H1 (cell line): ENCODE measurements at regions not wholly inside any gene's neighbourhood (a gene's known extent, or its start where the extent isn't known, plus 50 kb on each side); places are given as distances from the start of the nearest gene placed in this dataset.

Source experiments
- CTCF ChIA-PET: fragments of 300-600 bp; sonication (Branson Sonifier 250); formaldehyde crosslinking; loops from one replicate; lab custom pipeline; 2021; ENCODE audit not compliant: partially characterized antibody; lab: Charles Lee
- POLR2A ChIA-PET: fragments of 300-600 bp; sonication (Branson Sonifier 250); formaldehyde crosslinking; loops from one replicate; lab custom pipeline; 2021; ENCODE audit warnings: inconsistent platforms; ENCODE audit not compliant: partially characterized antibody; lab: Charles Lee
- DNase-seq, 2 experiments: peaks; one replicate each; pipeline versions ENCODE4 v3.0.0 to v3.0.0-alpha.2; 2010 to 2022; ENCODE audit warnings: low spot score in 2 of 2, low read depth in 1 of 2, mixed read lengths in 1 of 2
- FAIRE-seq: peaks from 2 replicates; lab custom pipeline; 2011; peaks lifted over from hg19 to GRCh38; lab: Jason Lieb, UNC
- H2AFZ ChIP-seq: 2 replicates; pipeline ENCODE4 v1.8.1; 2012; ENCODE audit warnings: low read length, inconsistent platforms
- H2AK5ac ChIP-seq: 2 replicates; pipeline ENCODE4 v1.6.1; 2013; ENCODE audit warnings: low read depth, low read length
- H2BK120ac ChIP-seq: replicated peaks from 2 replicates; pipeline ENCODE3; 2013; ENCODE audit warnings: low read depth, low read length, inconsistent platforms
- H2BK12ac ChIP-seq: 2 replicates; pipeline ENCODE4 v1.6.1; 2013; ENCODE audit warnings: low read depth, low read length
- H2BK15ac ChIP-seq: 2 replicates; pipeline ENCODE4 v1.6.1; 2013; ENCODE audit warnings: low read length
- H2BK20ac ChIP-seq: 2 replicates; pipeline ENCODE4 v1.6.1; 2013; ENCODE audit warnings: low read length
- H2BK5ac ChIP-seq: 2 replicates; pipeline ENCODE4 v1.6.1; 2013; ENCODE audit warnings: low read depth, low read length
- H3K14ac ChIP-seq: 2 replicates; pipeline ENCODE4 v1.6.1; 2013; ENCODE audit warnings: inconsistent platforms; ENCODE audit not compliant: insufficient read length
- H3K18ac ChIP-seq: 2 replicates; pipeline ENCODE4 v1.6.1; 2013; ENCODE audit warnings: low read length; ENCODE audit errors: extremely low read depth
- H3K23ac ChIP-seq: 2 replicates; pipeline ENCODE4 v1.6.1; 2013; ENCODE audit warnings: inconsistent platforms; ENCODE audit not compliant: insufficient read length
- H3K23me2 ChIP-seq: 2 replicates; pipeline ENCODE4 v1.6.1; 2013; ENCODE audit warnings: low read depth, low read length
- H3K27ac ChIP-seq: 2 replicates; pipeline ENCODE4 v1.6.1; 2011; ENCODE audit warnings: low read depth, low read length, inconsistent platforms
- H3K27me3 ChIP-seq, 4 experiments: replicated peaks in 1 of 4; 1 replicate in 1 of 4; 2 replicates in 3 of 4; pipeline versions ENCODE4 v1.6.1 to v1.8.1; 2011 to 2013; ENCODE audit warnings: low read length in 3 of 4, mild to moderate bottlenecking in 3 of 4, inconsistent platforms in 2 of 4, mixed read lengths in 2 of 4, moderate library complexity in 1 of 4; ENCODE audit not compliant: control insufficient read depth in 3 of 4, insufficient read depth in 3 of 4; ENCODE audit errors: extremely low read depth in 1 of 4
- H3K36me3 ChIP-seq, 4 experiments: 2 replicates each; pipeline versions ENCODE4 v1.6.1 to v1.8.1; 2011 to 2013; ENCODE audit warnings: mild to moderate bottlenecking in 4 of 4, low read length in 3 of 4, moderate library complexity in 2 of 4, control low read depth in 1 of 4, inconsistent platforms in 1 of 4; ENCODE audit not compliant: insufficient read depth in 4 of 4, control insufficient read depth in 2 of 4
- H3K4ac ChIP-seq: replicated peaks from 2 replicates; pipeline ENCODE3; 2013; ENCODE audit warnings: low read length, low read depth, mixed read lengths, inconsistent platforms; ENCODE audit not compliant: insufficient read length
- H3K4me1 ChIP-seq, 4 experiments: replicated peaks in 1 of 4; 1 replicate in 1 of 4; 2 replicates in 3 of 4; pipeline versions ENCODE4 v1.6.1 to v1.8.1; 2011 to 2013; ENCODE audit warnings: low read length in 3 of 4, inconsistent platforms in 2 of 4, mixed read lengths in 1 of 4; ENCODE audit not compliant: insufficient read depth in 4 of 4, control insufficient read depth in 3 of 4
- H3K4me2 ChIP-seq, 2 experiments: 2 replicates each; pipeline versions ENCODE4 v1.6.1 to v1.8.1; 2011 to 2013; ENCODE audit warnings: low read depth in 2 of 2, low read length in 2 of 2, control low read depth in 1 of 2, inconsistent platforms in 1 of 2, mild to moderate bottlenecking in 1 of 2; ENCODE audit not compliant: insufficient read depth in 1 of 2
- H3K4me3 ChIP-seq, 4 experiments: fragments of 200-600, 300-600 bp in 1 of 4; sonication (generic), shearing (Covaris generic), sonication (Bioruptor Twin) in 1 of 4; 2 replicates each; pipeline versions ENCODE4 v1.5.1 to v1.8.1; 2011 to 2016; ENCODE audit warnings: low read length in 4 of 4, low read depth in 3 of 4, control low read depth in 2 of 4, inconsistent platforms in 2 of 4, mild to moderate bottlenecking in 2 of 4, mixed read lengths in 1 of 4, moderate library complexity in 1 of 4; ENCODE audit not compliant: insufficient read depth in 2 of 4; ENCODE audit errors: extremely low read depth in 1 of 4
- H3K56ac ChIP-seq: replicated peaks from 2 replicates; pipeline ENCODE3; 2013; ENCODE audit warnings: low read depth, mild to moderate bottlenecking, mixed read lengths, low read length, inconsistent platforms; ENCODE audit not compliant: insufficient read length
- H3K79me1 ChIP-seq: 2 replicates; pipeline ENCODE4 v1.6.1; 2013; ENCODE audit warnings: low read depth, low read length, control low read depth
- H3K79me2 ChIP-seq, 2 experiments: 2 replicates each; pipeline versions ENCODE4 v1.6.1 to v1.8.1; 2012 to 2013; ENCODE audit warnings: low read length in 2 of 2, mild to moderate bottlenecking in 2 of 2, inconsistent platforms in 1 of 2; ENCODE audit not compliant: insufficient read depth in 2 of 2, control insufficient read depth in 1 of 2
- H3K9ac ChIP-seq, 4 experiments: replicated peaks in 1 of 4; 1 replicate in 1 of 4; 2 replicates in 3 of 4; pipeline versions ENCODE4 v1.6.1 to v1.8.1; 2011 to 2013; ENCODE audit warnings: low read depth in 3 of 4, low read length in 3 of 4, control low read depth in 2 of 4, mild to moderate bottlenecking in 2 of 4, moderate library complexity in 2 of 4, inconsistent platforms in 1 of 4; ENCODE audit errors: extremely low read depth in 1 of 4
- H3K9me3 ChIP-seq, 2 experiments: 2 replicates each; pipeline versions ENCODE4 v1.6.1 to v1.8.1; 2012 to 2013; ENCODE audit warnings: mild to moderate bottlenecking in 2 of 2, moderate library complexity in 2 of 2, control low read depth in 1 of 2, inconsistent platforms in 1 of 2, low read depth in 1 of 2, low read length in 1 of 2, mixed read lengths in 1 of 2; ENCODE audit not compliant: insufficient read depth in 2 of 2
- H4K20me1 ChIP-seq, 2 experiments: replicated peaks in 1 of 2; 2 replicates each; pipeline versions ENCODE3 to v1.8.1; 2011 to 2013; ENCODE audit warnings: inconsistent platforms in 2 of 2, low read length in 2 of 2, mild to moderate bottlenecking in 1 of 2; ENCODE audit not compliant: insufficient read depth in 2 of 2, control insufficient read depth in 1 of 2
- H4K5ac ChIP-seq: 2 replicates; pipeline ENCODE4 v1.6.1; 2013; ENCODE audit warnings: low read length, low read depth, mixed read lengths, inconsistent platforms; ENCODE audit not compliant: insufficient read length
- H4K8ac ChIP-seq: 2 replicates; pipeline ENCODE4 v1.8.0; 2013; ENCODE audit warnings: mild to moderate bottlenecking, moderate library complexity, low read length, inconsistent platforms; ENCODE audit not compliant: insufficient read depth; ENCODE audit errors: extremely low read depth
- H4K91ac ChIP-seq: replicated peaks from 2 replicates; pipeline ENCODE3; 2013; ENCODE audit warnings: low read length, mixed read lengths, inconsistent platforms; ENCODE audit not compliant: insufficient read length
- ATF2 ChIP-seq: IDR thresholded peaks from 2 replicates; pipeline ENCODE4 v1.6.1; 2012; ENCODE audit warnings: low read length, inconsistent platforms
- BACH1 ChIP-seq: IDR thresholded peaks from 2 replicates; pipeline ENCODE4 v1.6.1; 2012; ENCODE audit warnings: low read length, improper control_type of control experiment
- BCL11A ChIP-seq, 2 experiments: IDR thresholded peaks; one replicate each; pipeline ENCODE4 v1.6.1; 2011; ENCODE audit warnings: low read depth in 2 of 2, low read length in 2 of 2, mild to moderate bottlenecking in 2 of 2
- CBX5 ChIP-seq: fragments of 300-800, 300-1000 bp; sonication (generic); IDR thresholded peaks from 2 replicates; pipeline ENCODE4 v1.7.1; 2016; ENCODE audit warnings: antibody characterized with exemption, low read length, low read depth
- CHD1 ChIP-seq: IDR thresholded peaks from 2 replicates; pipeline ENCODE4 v1.6.1; 2012; ENCODE audit warnings: low read depth, low read length, improper control_type of control experiment
- EZH2 ChIP-seq: fragments of 200-600 bp; sonication (generic); IDR thresholded peaks from 2 replicates; pipeline ENCODE4 v1.7.1; 2012; ENCODE audit warnings: low read depth, mild to moderate bottlenecking, moderate library complexity, low read length, inconsistent platforms; ENCODE audit not compliant: severe bottlenecking
- JUND ChIP-seq: IDR thresholded peaks from 2 replicates; pipeline ENCODE4 v1.6.1; 2011; ENCODE audit warnings: mild to moderate bottlenecking, improper control_type of control experiment, low read length
- KDM5A ChIP-seq: fragments of 200-600 bp; IDR thresholded peaks from 2 replicates; pipeline ENCODE4 v1.7.1; 2012; ENCODE audit warnings: mild to moderate bottlenecking, low read length, inconsistent platforms, mixed read lengths
- POLR2AphosphoS5 ChIP-seq: IDR thresholded peaks from 2 replicates; pipeline ENCODE4 v1.6.1; 2011; ENCODE audit warnings: low read depth, low read length
- SRF ChIP-seq: IDR thresholded peaks from 2 replicates; pipeline ENCODE4 v1.6.1; 2011; ENCODE audit warnings: mild to moderate bottlenecking, low read depth, low read length, moderate library complexity
- TAF1 ChIP-seq: IDR thresholded peaks from 2 replicates; pipeline ENCODE4 v1.6.1; 2011; ENCODE audit warnings: mild to moderate bottlenecking, low read depth, low read length
- USF2 ChIP-seq: IDR thresholded peaks from 2 replicates; pipeline ENCODE4 v1.6.1; 2011; ENCODE audit warnings: low read length, improper control_type of control experiment
- WGBS, 2 experiments: shearing (Covaris generic) in 1 of 2; methylation state at CpG; one replicate each; pipeline versions ENCODE4 v1.1.6 to v1.1.7; 2013 to 2015; ENCODE audit warnings: low lambda C conversion rate in 2 of 2, mixed read lengths in 2 of 2, inconsistent platforms in 1 of 2, low coverage in 1 of 2, missing lambda C conversion rate in 1 of 2; ENCODE audit not compliant: insufficient replicate concordance in 2 of 2, insufficient coverage in 1 of 2, insufficient read length in 1 of 2; ENCODE audit errors: extremely low coverage in 1 of 2, missing lambda C conversion rate in 1 of 2; 5-methylcytosine and 5-hydroxymethylcytosine counted together

- H3K23me2 ChIP-seq, result no peaks in the 10 kb centered on the region; the same call in 1 of the 2 replicates
- DNase-seq (no peak), FAIRE-seq (no peak)
- 75% methylated on average over 7 of the region's 7 CpGs; no CpG with 5 or more reads in 1 of the 2 experiments for WGBS, 2 experiments
- H3K9me3 ChIP-seq, result no peaks in the 10 kb centered on the region; a peak in 1 of 4 replicates
- H3K27ac ChIP-seq, result no peak overlapping the region
- no peak overlapping the region for H3K56ac ChIP-seq
- H3K4me2 ChIP-seq, result no peak overlapping the region
- H4K91ac ChIP-seq, result no peak overlapping the region
- ChIA-PET CTCF (interaction anchor here (1.3 kb wide), 1 partner anchor 9 kb away, joined by 3 read pairs; no protein-coding TSS in a partner anchor), POLR2A (interaction anchor here (1.9 kb wide), 1 partner anchor 16 kb away, joined by 4 read pairs; no protein-coding TSS in a partner anchor)
- H2BK12ac ChIP-seq, result no peak overlapping the region
- H3K27me3 ChIP-seq, result no peaks in the 10 kb centered on the region; a peak in 1 of 7 replicates
- no peak overlapping the region for H3K9ac ChIP-seq
- H2BK15ac ChIP-seq, result no peak overlapping the region
- H3K4me1 ChIP-seq, result no peaks in the 10 kb centered on the region
- H3K14ac ChIP-seq, result no peak overlapping the region
- no peak overlapping the region for H2AK5ac ChIP-seq
- peaks cover 0 to 12% (median 0%) of the 10 kb centered on the region in 4 experiments; a peak in 3 of 8 replicates for H3K36me3 ChIP-seq
- H2BK120ac ChIP-seq, result no peak overlapping the region
- H2AFZ ChIP-seq, result no peak overlapping the region
- H4K5ac ChIP-seq, result no peak overlapping the region
- no peak overlapping the region for H3K23ac ChIP-seq
- peak overlapping the region; percentile 35 for H4K8ac ChIP-seq
- H3K18ac ChIP-seq, result no peak overlapping the region
- no peak overlapping the region for H2BK20ac ChIP-seq
- no peak overlapping the region for H2BK5ac ChIP-seq
- no peaks in the 10 kb centered on the region for H3K79me1 ChIP-seq
- H3K4ac ChIP-seq, result no peak overlapping the region
- no peaks in the 10 kb centered on the region; a peak in 1 of 4 replicates for H3K79me2 ChIP-seq
- H3K4me3 ChIP-seq, result no peak overlapping the region
- H4K20me1 ChIP-seq, result no peaks in the 10 kb centered on the region
- TF ChIP-seq BCL11A (IDR thresholded peaks at IDR 0.05; ENCODE audit: low read depth in 2 of 2, low read length in 2 of 2) (no peak), EZH2 (no peak), KDM5A (no peak), CHD1 (no peak), BACH1 (no peak), ATF2 (no peak), JUND (no peak), POLR2AphosphoS5 (no peak), USF2 (no peak), TAF1 (no peak), CBX5 (no peak), SRF (no peak)
Observed at GRCh38 chr16:11440657-11441012, 95.4 kb downstream of the RMI2 start.
